A172 (cell line): ENCODE measurements at regions not wholly inside any gene's neighbourhood (a gene's known extent, or its start where the extent isn't known, plus 50 kb on each side); places are given as distances from the start of the nearest gene placed in this dataset.

Experiments used
- DNase-seq: peaks from one replicate; pipeline ENCODE4 v3.0.0-alpha.2; 2015; ENCODE audit warnings: low spot score

- DNase-seq = no peak
Measured at GRCh38 chr20:22370137-22370536, 214.2 kb downstream of the FOXA2 start.

- DNase-seq = no peak
Measured at GRCh38 chr20:22369100-22369499, 215.3 kb downstream of the FOXA2 start.

- no peak for DNase-seq
Measured at GRCh38 chr20:22368235-22368634, 216.1 kb downstream of the FOXA2 start.

- no peak for DNase-seq
Measured at GRCh38 chr20:22366631-22367030, 217.7 kb downstream of the FOXA2 start.

- DNase-seq = no peak
Measured at GRCh38 chr20:22354647-22355046, 229.7 kb downstream of the FOXA2 start.

GRCh38 chr20:22353586-22353985 is 230.8 kb downstream of the FOXA2 start:
- DNase-seq = no peak

GRCh38 chr20:22352019-22352418 is 232.4 kb downstream of the FOXA2 start:
- no peak for DNase-seq

GRCh38 chr20:22350624-22351023 is 233.7 kb downstream of the FOXA2 start:
- no peak for DNase-seq

- DNase-seq = no peak
Measured at GRCh38 chr20:22348010-22348409, 236.4 kb downstream of the FOXA2 start.

- DNase-seq = no peak
Measured at GRCh38 chr20:22346716-22347115, 237.7 kb downstream of the FOXA2 start.

- DNase-seq = no peak
Measured at GRCh38 chr20:22343612-22344011, 240.8 kb downstream of the FOXA2 start.

GRCh38 chr20:22342410-22342809 is 242.0 kb downstream of the FOXA2 start:
- no peak for DNase-seq

- peak; percentile 61 for DNase-seq
Measured at GRCh38 chr20:22341508-22341907, 242.9 kb downstream of the FOXA2 start.

- no peak for DNase-seq
Measured at GRCh38 chr20:22339946-22340345, 244.4 kb downstream of the FOXA2 start.

GRCh38 chr20:22339091-22339881 is 245.1 kb downstream of the FOXA2 start:
- DNase-seq = peak; percentile 69

GRCh38 chr20:22338140-22338708 is 246.1 kb downstream of the FOXA2 start:
- no peak for DNase-seq

GRCh38 chr20:22335210-22335609 is 249.2 kb downstream of the FOXA2 start:
- DNase-seq = no peak

- DNase-seq = peak; percentile 75
Measured at GRCh38 chr20:22333885-22334545, 250.4 kb downstream of the FOXA2 start.

GRCh38 chr20:22324505-22324904 is 259.9 kb downstream of the FOXA2 start:
- no peak for DNase-seq

- no peak for DNase-seq
Measured at GRCh38 chr20:22322513-22322912, 261.9 kb downstream of the FOXA2 start.

GRCh38 chr20:22321191-22321590 is 263.2 kb downstream of the FOXA2 start:
- no peak for DNase-seq

- no peak for DNase-seq
Measured at GRCh38 chr20:22320245-22320915, 264.0 kb downstream of the FOXA2 start.
